Tibial nerve (tissue), 4 donors: ENCODE measurements at regions not wholly inside any gene's neighbourhood (a gene's known extent, or its start where the extent isn't known, plus 50 kb on each side); places are given as distances from the start of the nearest gene placed in this dataset.

ENCODE experiments used
- DNase-seq, 2 donors: peaks; one replicate each; pipeline ENCODE4 v3.0.0-alpha.2; 2019; ENCODE audit warnings: low spot score in 2 of 2
- H3K27ac ChIP-seq, 4 donors: fragments of 200-600 bp; sonication (generic) in 3 of 4; one replicate each; pipeline ENCODE4 v1.5.1; 2017 to 2019; ENCODE audit warnings: mild to moderate bottlenecking in 1 of 4
- H3K27me3 ChIP-seq, 2 donors: fragments of 200-600 bp; sonication (generic) in 1 of 2; one replicate each; pipeline versions ENCODE4 v1.5.1 to v1.6.0; 2017 to 2019
- H3K36me3 ChIP-seq, 3 donors: fragments of 200-600 bp; sonication (generic); one replicate each; pipeline ENCODE4 v1.5.1; 2018 to 2019
- H3K4me1 ChIP-seq, 4 donors: fragments of 200-600 bp; sonication (generic) in 3 of 4; one replicate each; pipeline ENCODE4 v1.5.1; 2017 to 2019
- H3K4me3 ChIP-seq, 4 donors: fragments of 200-600 bp; sonication (generic) in 3 of 4; one replicate each; pipeline ENCODE4 v1.5.1; 2017 to 2019; ENCODE audit warnings: mild to moderate bottlenecking in 1 of 4, moderate library complexity in 1 of 4
- H3K9me3 ChIP-seq, 4 donors: fragments of 200-600 bp; sonication (generic) in 3 of 4; one replicate each; pipeline ENCODE4 v1.5.1; 2017 to 2019
- EP300 ChIP-seq, 2 donors: sonication (generic); formaldehyde crosslinking; IDR thresholded peaks; one replicate each; pipeline ENCODE4 v1.6.1; 2017; ENCODE audit warnings: antibody characterized with exemption in 2 of 2, mild to moderate bottlenecking in 1 of 2
- POLR2A ChIP-seq, 2 donors: fragments of 450-650 bp; IDR thresholded peaks; one replicate each; pipeline ENCODE4 v1.6.1; 2017; ENCODE audit warnings: antibody characterized with exemption in 2 of 2, mild to moderate bottlenecking in 2 of 2, moderate library complexity in 2 of 2
- WGBS, 2 donors: methylation state at CpG; one replicate each; pipeline ENCODE4 v1.1.5; 2018; 5-methylcytosine and 5-hydroxymethylcytosine counted together
- TF ChIP-seq, protein P1 (sequence below), 5 experiments: fragments of 200-600 bp in 3 of 5; fragments of 450-650 bp in 2 of 5; sonication (generic) in 3 of 5; IDR thresholded peaks; one replicate each; pipeline ENCODE4 v1.5.1; 2016 to 2019; ENCODE audit warnings: antibody characterized with exemption in 5 of 5, mild to moderate bottlenecking in 3 of 5, moderate library complexity in 2 of 5

DNA sequence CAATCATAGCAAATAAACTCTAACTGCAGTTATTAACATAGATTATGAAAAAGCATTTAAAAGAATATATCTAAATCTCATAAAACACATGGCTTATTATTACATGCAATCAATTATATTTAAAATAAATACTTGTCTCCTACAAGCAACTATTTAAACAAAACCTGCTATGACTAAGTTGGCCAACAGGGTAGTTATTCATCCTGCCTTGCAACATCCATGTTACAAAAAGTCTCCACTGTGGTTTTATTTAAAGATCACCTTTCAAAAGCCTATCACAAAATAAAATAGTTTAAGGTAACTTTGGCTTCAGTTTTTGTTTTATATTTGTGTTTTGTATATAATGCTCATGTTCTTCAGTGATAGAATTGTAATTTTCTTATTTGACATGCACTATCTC is 1127.0 kb upstream of the MAP3K7 start:
- Histone ChIP-seq H3K27ac (no peak overlapping the region), H3K4me3 (no peak overlapping the region), H3K9me3 (no peaks in the 10 kb centered on the region), H3K27me3 (no peaks in the 10 kb centered on the region), H3K4me1 (no peaks in the 10 kb centered on the region), H3K36me3 (no peaks in the 10 kb centered on the region)
- TF ChIP-seq, protein P1, sequence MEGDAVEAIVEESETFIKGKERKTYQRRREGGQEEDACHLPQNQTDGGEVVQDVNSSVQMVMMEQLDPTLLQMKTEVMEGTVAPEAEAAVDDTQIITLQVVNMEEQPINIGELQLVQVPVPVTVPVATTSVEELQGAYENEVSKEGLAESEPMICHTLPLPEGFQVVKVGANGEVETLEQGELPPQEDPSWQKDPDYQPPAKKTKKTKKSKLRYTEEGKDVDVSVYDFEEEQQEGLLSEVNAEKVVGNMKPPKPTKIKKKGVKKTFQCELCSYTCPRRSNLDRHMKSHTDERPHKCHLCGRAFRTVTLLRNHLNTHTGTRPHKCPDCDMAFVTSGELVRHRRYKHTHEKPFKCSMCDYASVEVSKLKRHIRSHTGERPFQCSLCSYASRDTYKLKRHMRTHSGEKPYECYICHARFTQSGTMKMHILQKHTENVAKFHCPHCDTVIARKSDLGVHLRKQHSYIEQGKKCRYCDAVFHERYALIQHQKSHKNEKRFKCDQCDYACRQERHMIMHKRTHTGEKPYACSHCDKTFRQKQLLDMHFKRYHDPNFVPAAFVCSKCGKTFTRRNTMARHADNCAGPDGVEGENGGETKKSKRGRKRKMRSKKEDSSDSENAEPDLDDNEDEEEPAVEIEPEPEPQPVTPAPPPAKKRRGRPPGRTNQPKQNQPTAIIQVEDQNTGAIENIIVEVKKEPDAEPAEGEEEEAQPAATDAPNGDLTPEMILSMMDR (IDR thresholded peaks at IDR 0.05) = no peak
- TF ChIP-seq EP300 (IDR thresholded peaks at IDR 0.05) = no peak
- TF ChIP-seq POLR2A (IDR thresholded peaks at IDR 0.05) = no peak
- DNase-seq = no peak

- H3K27ac ChIP-seq = no peak overlapping the region
- DNase-seq = no peak
- H3K36me3 ChIP-seq = no peaks in the 10 kb centered on the region
- H3K9me3 ChIP-seq = no peaks in the 10 kb centered on the region
- no peaks in the 10 kb centered on the region for H3K27me3 ChIP-seq
- H3K4me1 ChIP-seq = no peaks in the 10 kb centered on the region
- TF ChIP-seq POLR2A (IDR thresholded peaks at IDR 0.05) = no peak
- TF ChIP-seq, protein P1 (IDR thresholded peaks at IDR 0.05) = no peak
- no peak overlapping the region for H3K4me3 ChIP-seq
- WGBS, 2 donors = 72 to 78% methylated on average over 2 of the region's 2 CpGs
These were observed 1124.6 kb upstream of the MAP3K7 start for GRCh38 chr6:91711518-91711917.

- Histone ChIP-seq H3K9me3 (no peaks in the 10 kb centered on the region), H3K27me3 (no peaks in the 10 kb centered on the region), H3K4me1 (no peaks in the 10 kb centered on the region), H3K27ac (no peak overlapping the region), H3K36me3 (no peaks in the 10 kb centered on the region), H3K4me3 (no peak overlapping the region)
- DNase-seq = no peak
- 75 to 81% methylated on average over 2 of the region's 2 CpGs for WGBS, 2 donors
- TF ChIP-seq, protein P1 (IDR thresholded peaks at IDR 0.05) = no peak
- TF ChIP-seq EP300 (IDR thresholded peaks at IDR 0.05) = no peak
- no peak for TF ChIP-seq POLR2A (IDR thresholded peaks at IDR 0.05)
These were observed 1123.5 kb upstream of the MAP3K7 start for GRCh38 chr6:91710342-91710741.

DNA sequence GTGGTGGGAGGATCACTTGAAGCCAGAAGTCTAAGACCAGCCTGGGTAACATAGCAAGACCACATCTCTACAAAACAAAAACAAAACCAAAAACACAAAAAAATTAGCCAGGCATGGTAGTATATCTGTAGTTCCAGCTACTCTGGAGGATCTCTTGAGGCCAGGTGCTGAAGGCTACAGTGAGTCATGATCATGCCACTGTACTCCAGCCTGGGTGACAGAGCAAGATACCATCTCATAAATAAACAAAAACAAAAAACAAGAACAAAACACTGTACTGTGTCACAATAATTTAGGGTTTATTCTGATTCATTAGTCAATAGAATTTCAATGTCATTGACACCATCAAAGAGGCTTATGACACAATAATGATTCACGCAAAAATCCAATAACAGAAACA is 1121.7 kb upstream of the MAP3K7 start:
- 98 to 99% methylated on average over 1 of the region's 1 CpG for WGBS, 2 donors

DNA sequence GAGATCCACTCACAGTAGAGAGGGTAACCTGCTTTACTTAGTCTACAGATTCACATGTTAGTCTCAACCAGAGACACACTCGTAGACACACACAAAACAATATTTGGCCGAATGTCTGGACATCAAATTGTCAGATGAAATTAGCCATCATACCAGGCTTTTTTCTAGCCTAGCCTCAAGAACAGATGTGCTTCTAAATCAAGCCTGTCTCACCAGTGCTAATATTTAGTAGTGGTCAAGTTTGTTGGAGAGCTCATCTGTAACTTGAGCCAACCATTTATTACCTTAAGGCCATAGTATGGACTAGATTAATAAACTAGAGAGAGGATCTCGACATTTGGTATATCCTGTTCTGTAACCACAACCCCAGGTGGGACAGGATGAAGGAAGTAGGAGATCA is 1118.8 kb upstream of the MAP3K7 start:
- Histone ChIP-seq H3K27me3 (no peaks in the 10 kb centered on the region), H3K9me3 (no peaks in the 10 kb centered on the region), H3K36me3 (no peaks in the 10 kb centered on the region), H3K4me1 (no peaks in the 10 kb centered on the region), H3K4me3 (no peak overlapping the region), H3K27ac (no peak overlapping the region)
- TF ChIP-seq EP300 (IDR thresholded peaks at IDR 0.05) = no peak
- no peak for TF ChIP-seq POLR2A (IDR thresholded peaks at IDR 0.05)
- TF ChIP-seq, protein P1 (IDR thresholded peaks at IDR 0.05) = no peak
- no peak for DNase-seq
- WGBS, 2 donors = 85 to 87% methylated on average over 3 of the region's 3 CpGs

More for the DNA sequence above, 1121.7 kb upstream of the MAP3K7 start:
- Histone ChIP-seq H3K27me3 (no peaks in the 10 kb centered on the region), H3K4me1 (no peaks in the 10 kb centered on the region), H3K36me3 (no peaks in the 10 kb centered on the region), H3K9me3 (no peaks in the 10 kb centered on the region), H3K27ac (no peak overlapping the region), H3K4me3 (no peak overlapping the region)
- TF ChIP-seq, protein P1 (IDR thresholded peaks at IDR 0.05) = no peak
- no peak for TF ChIP-seq POLR2A (IDR thresholded peaks at IDR 0.05)
- no peak for TF ChIP-seq EP300 (IDR thresholded peaks at IDR 0.05)
- no peak for DNase-seq
